ENCODE measurements at regions not wholly inside any gene's neighbourhood (a gene's known extent, or its start where the extent isn't known, plus 50 kb on each side); places are given as distances from the start of the nearest gene placed in this dataset.
"Not testable (repeated sequence)": the region's sequence is repeated elsewhere in the genome, so short reads cannot be mapped to it uniquely, and the experiment has no call there.

- intact Hi-C loops (cut with DNase I; ENCODE audit: low total_unique reads), result no loop called here
- TF ChIP-seq CTCF (IDR thresholded peaks at IDR 0.05), result no peak
- Histone ChIP-seq H3K4me1 (no peaks in the 10 kb centered on the region), H3K4me3 (no peak overlapping the region), H3K36me3 (ENCODE audit: low read depth, missing control alignments) (no peaks in the 10 kb centered on the region), H3K27ac (no peak overlapping the region), H3K9me3 (no peaks in the 10 kb centered on the region), H3K27me3 (no peaks in the 10 kb centered on the region)
- DNase-seq, result no peak
- 67 to 74% methylated on average over 5 of the region's 5 CpGs for WGBS, 2 donors
Observed at GRCh38 chr6:105862936-105863607, 223.1 kb upstream of the PRDM1 start.

GRCh38 chr6:105860927-105861326, 225.2 kb upstream of the PRDM1 start:
- H3K4me3 ChIP-seq; H3K27ac ChIP-seq; intact Hi-C loops (cut with DNase I; ENCODE audit: low total_unique reads); H3K9me3 ChIP-seq; DNase-seq; H3K27me3 ChIP-seq; H3K36me3 ChIP-seq (ENCODE audit: low read depth, missing control alignments); H3K4me1 ChIP-seq: not testable (repeated sequence)

- Histone ChIP-seq H3K4me3 (no peak overlapping the region), H3K4me1 (no peaks in the 10 kb centered on the region), H3K27ac (no peak overlapping the region), H3K27me3 (no peaks in the 10 kb centered on the region), H3K36me3 (ENCODE audit: low read depth, missing control alignments) (no peaks in the 10 kb centered on the region), H3K9me3 (no peaks in the 10 kb centered on the region)
- TF ChIP-seq CTCF (IDR thresholded peaks at IDR 0.05) (no peak), POLR2A (IDR thresholded peaks at IDR 0.05) (no peak)
- WGBS, 2 donors, result 88 to 94% methylated on average over 1 of the region's 1 CpG
- no peak for DNase-seq
- intact Hi-C loops (cut with DNase I; ENCODE audit: low total_unique reads), result no loop called here
Observed at GRCh38 chr6:105859457-105859856, 226.7 kb upstream of the PRDM1 start.

- H3K4me1 ChIP-seq; H3K27ac ChIP-seq; H3K4me3 ChIP-seq; DNase-seq; intact Hi-C loops (cut with DNase I; ENCODE audit: low total_unique reads); H3K27me3 ChIP-seq; H3K36me3 ChIP-seq (ENCODE audit: low read depth, missing control alignments); H3K9me3 ChIP-seq: not testable (repeated sequence)
- WGBS, 2 donors, result 96 to 97% methylated on average over 3 of the region's 3 CpGs
Observed at GRCh38 chr6:105858639-105859038, 227.5 kb upstream of the PRDM1 start.

- Histone ChIP-seq H3K9me3 (no peaks in the 10 kb centered on the region), H3K27me3 (no peaks in the 10 kb centered on the region), H3K27ac (no peak overlapping the region), H3K36me3 (ENCODE audit: low read depth, missing control alignments) (no peaks in the 10 kb centered on the region), H3K4me3 (no peak overlapping the region), H3K4me1 (no peaks in the 10 kb centered on the region)
- intact Hi-C loops (cut with DNase I; ENCODE audit: low total_unique reads), result no loop called here
- no peak for TF ChIP-seq POLR2A (IDR thresholded peaks at IDR 0.05)
- TF ChIP-seq CTCF (IDR thresholded peaks at IDR 0.05), result no peak
- WGBS, 2 donors, result 88 to 93% methylated on average over 7 of the region's 7 CpGs
- no peak for DNase-seq
Observed at GRCh38 chr6:105855433-105855832, 230.7 kb upstream of the PRDM1 start.

- 50 to 95% methylated on average over 18 to 21 of the region's 33 CpGs for WGBS, 2 donors
Observed at GRCh38 chr6:105853979-105854378, 232.2 kb upstream of the PRDM1 start.

More at GRCh38 chr6:105853979-105854378, 232.2 kb upstream of the PRDM1 start:
- peak overlapping the region in 1 of 2 donors; percentile 26 for H3K4me3 ChIP-seq
- H3K27ac ChIP-seq; H3K27me3 ChIP-seq; intact Hi-C loops (cut with DNase I; ENCODE audit: low total_unique reads); H3K4me1 ChIP-seq; DNase-seq; H3K36me3 ChIP-seq (ENCODE audit: low read depth, missing control alignments); H3K9me3 ChIP-seq: not testable (repeated sequence)

All from testis (tissue), 2 donors.